H1 (cell line): ENCODE measurements at regions not wholly inside any gene's neighbourhood (a gene's known extent, or its start where the extent isn't known, plus 50 kb on each side); places are given as distances from the start of the nearest gene placed in this dataset.

Source experiments
- CTCF ChIA-PET: fragments of 300-600 bp; sonication (Branson Sonifier 250); formaldehyde crosslinking; loops from one replicate; lab custom pipeline; 2021; ENCODE audit not compliant: partially characterized antibody; lab: Charles Lee
- POLR2A ChIA-PET: fragments of 300-600 bp; sonication (Branson Sonifier 250); formaldehyde crosslinking; loops from one replicate; lab custom pipeline; 2021; ENCODE audit warnings: inconsistent platforms; ENCODE audit not compliant: partially characterized antibody; lab: Charles Lee
- DNase-seq, 2 experiments: peaks; one replicate each; pipeline versions ENCODE4 v3.0.0 to v3.0.0-alpha.2; 2010 to 2022; ENCODE audit warnings: low spot score in 2 of 2, low read depth in 1 of 2, mixed read lengths in 1 of 2
- FAIRE-seq: peaks from 2 replicates; lab custom pipeline; 2011; peaks lifted over from hg19 to GRCh38; lab: Jason Lieb, UNC
- H2AFZ ChIP-seq: 2 replicates; pipeline ENCODE4 v1.8.1; 2012; ENCODE audit warnings: low read length, inconsistent platforms
- H2AK5ac ChIP-seq: 2 replicates; pipeline ENCODE4 v1.6.1; 2013; ENCODE audit warnings: low read depth, low read length
- H2BK120ac ChIP-seq: replicated peaks from 2 replicates; pipeline ENCODE3; 2013; ENCODE audit warnings: low read depth, low read length, inconsistent platforms
- H2BK12ac ChIP-seq: 2 replicates; pipeline ENCODE4 v1.6.1; 2013; ENCODE audit warnings: low read depth, low read length
- H2BK15ac ChIP-seq: 2 replicates; pipeline ENCODE4 v1.6.1; 2013; ENCODE audit warnings: low read length
- H2BK20ac ChIP-seq: 2 replicates; pipeline ENCODE4 v1.6.1; 2013; ENCODE audit warnings: low read length
- H2BK5ac ChIP-seq: 2 replicates; pipeline ENCODE4 v1.6.1; 2013; ENCODE audit warnings: low read depth, low read length
- H3K14ac ChIP-seq: 2 replicates; pipeline ENCODE4 v1.6.1; 2013; ENCODE audit warnings: inconsistent platforms; ENCODE audit not compliant: insufficient read length
- H3K18ac ChIP-seq: 2 replicates; pipeline ENCODE4 v1.6.1; 2013; ENCODE audit warnings: low read length; ENCODE audit errors: extremely low read depth
- H3K23ac ChIP-seq: 2 replicates; pipeline ENCODE4 v1.6.1; 2013; ENCODE audit warnings: inconsistent platforms; ENCODE audit not compliant: insufficient read length
- H3K23me2 ChIP-seq: 2 replicates; pipeline ENCODE4 v1.6.1; 2013; ENCODE audit warnings: low read depth, low read length
- H3K27ac ChIP-seq: 2 replicates; pipeline ENCODE4 v1.6.1; 2011; ENCODE audit warnings: low read depth, low read length, inconsistent platforms
- H3K27me3 ChIP-seq, 4 experiments: replicated peaks in 1 of 4; 1 replicate in 1 of 4; 2 replicates in 3 of 4; pipeline versions ENCODE4 v1.6.1 to v1.8.1; 2011 to 2013; ENCODE audit warnings: low read length in 3 of 4, mild to moderate bottlenecking in 3 of 4, inconsistent platforms in 2 of 4, mixed read lengths in 2 of 4, moderate library complexity in 1 of 4; ENCODE audit not compliant: control insufficient read depth in 3 of 4, insufficient read depth in 3 of 4; ENCODE audit errors: extremely low read depth in 1 of 4
- H3K36me3 ChIP-seq, 4 experiments: 2 replicates each; pipeline versions ENCODE4 v1.6.1 to v1.8.1; 2011 to 2013; ENCODE audit warnings: mild to moderate bottlenecking in 4 of 4, low read length in 3 of 4, moderate library complexity in 2 of 4, control low read depth in 1 of 4, inconsistent platforms in 1 of 4; ENCODE audit not compliant: insufficient read depth in 4 of 4, control insufficient read depth in 2 of 4
- H3K4ac ChIP-seq: replicated peaks from 2 replicates; pipeline ENCODE3; 2013; ENCODE audit warnings: low read length, low read depth, mixed read lengths, inconsistent platforms; ENCODE audit not compliant: insufficient read length
- H3K4me1 ChIP-seq, 4 experiments: replicated peaks in 1 of 4; 1 replicate in 1 of 4; 2 replicates in 3 of 4; pipeline versions ENCODE4 v1.6.1 to v1.8.1; 2011 to 2013; ENCODE audit warnings: low read length in 3 of 4, inconsistent platforms in 2 of 4, mixed read lengths in 1 of 4; ENCODE audit not compliant: insufficient read depth in 4 of 4, control insufficient read depth in 3 of 4
- H3K4me2 ChIP-seq, 2 experiments: 2 replicates each; pipeline versions ENCODE4 v1.6.1 to v1.8.1; 2011 to 2013; ENCODE audit warnings: low read depth in 2 of 2, low read length in 2 of 2, control low read depth in 1 of 2, inconsistent platforms in 1 of 2, mild to moderate bottlenecking in 1 of 2; ENCODE audit not compliant: insufficient read depth in 1 of 2
- H3K4me3 ChIP-seq, 4 experiments: fragments of 200-600, 300-600 bp in 1 of 4; sonication (generic), shearing (Covaris generic), sonication (Bioruptor Twin) in 1 of 4; 2 replicates each; pipeline versions ENCODE4 v1.5.1 to v1.8.1; 2011 to 2016; ENCODE audit warnings: low read length in 4 of 4, low read depth in 3 of 4, control low read depth in 2 of 4, inconsistent platforms in 2 of 4, mild to moderate bottlenecking in 2 of 4, mixed read lengths in 1 of 4, moderate library complexity in 1 of 4; ENCODE audit not compliant: insufficient read depth in 2 of 4; ENCODE audit errors: extremely low read depth in 1 of 4
- H3K56ac ChIP-seq: replicated peaks from 2 replicates; pipeline ENCODE3; 2013; ENCODE audit warnings: low read depth, mild to moderate bottlenecking, mixed read lengths, low read length, inconsistent platforms; ENCODE audit not compliant: insufficient read length
- H3K79me1 ChIP-seq: 2 replicates; pipeline ENCODE4 v1.6.1; 2013; ENCODE audit warnings: low read depth, low read length, control low read depth
- H3K79me2 ChIP-seq, 2 experiments: 2 replicates each; pipeline versions ENCODE4 v1.6.1 to v1.8.1; 2012 to 2013; ENCODE audit warnings: low read length in 2 of 2, mild to moderate bottlenecking in 2 of 2, inconsistent platforms in 1 of 2; ENCODE audit not compliant: insufficient read depth in 2 of 2, control insufficient read depth in 1 of 2
- H3K9ac ChIP-seq, 4 experiments: replicated peaks in 1 of 4; 1 replicate in 1 of 4; 2 replicates in 3 of 4; pipeline versions ENCODE4 v1.6.1 to v1.8.1; 2011 to 2013; ENCODE audit warnings: low read depth in 3 of 4, low read length in 3 of 4, control low read depth in 2 of 4, mild to moderate bottlenecking in 2 of 4, moderate library complexity in 2 of 4, inconsistent platforms in 1 of 4; ENCODE audit errors: extremely low read depth in 1 of 4
- H3K9me3 ChIP-seq, 2 experiments: 2 replicates each; pipeline versions ENCODE4 v1.6.1 to v1.8.1; 2012 to 2013; ENCODE audit warnings: mild to moderate bottlenecking in 2 of 2, moderate library complexity in 2 of 2, control low read depth in 1 of 2, inconsistent platforms in 1 of 2, low read depth in 1 of 2, low read length in 1 of 2, mixed read lengths in 1 of 2; ENCODE audit not compliant: insufficient read depth in 2 of 2
- H4K20me1 ChIP-seq, 2 experiments: replicated peaks in 1 of 2; 2 replicates each; pipeline versions ENCODE3 to v1.8.1; 2011 to 2013; ENCODE audit warnings: inconsistent platforms in 2 of 2, low read length in 2 of 2, mild to moderate bottlenecking in 1 of 2; ENCODE audit not compliant: insufficient read depth in 2 of 2, control insufficient read depth in 1 of 2
- H4K5ac ChIP-seq: 2 replicates; pipeline ENCODE4 v1.6.1; 2013; ENCODE audit warnings: low read length, low read depth, mixed read lengths, inconsistent platforms; ENCODE audit not compliant: insufficient read length
- H4K8ac ChIP-seq: 2 replicates; pipeline ENCODE4 v1.8.0; 2013; ENCODE audit warnings: mild to moderate bottlenecking, moderate library complexity, low read length, inconsistent platforms; ENCODE audit not compliant: insufficient read depth; ENCODE audit errors: extremely low read depth
- H4K91ac ChIP-seq: replicated peaks from 2 replicates; pipeline ENCODE3; 2013; ENCODE audit warnings: low read length, mixed read lengths, inconsistent platforms; ENCODE audit not compliant: insufficient read length
- BCL11A ChIP-seq, 2 experiments: IDR thresholded peaks; one replicate each; pipeline ENCODE4 v1.6.1; 2011; ENCODE audit warnings: low read depth in 2 of 2, low read length in 2 of 2, mild to moderate bottlenecking in 2 of 2
- CBX8 ChIP-seq: fragments of 300-800, 300-1000 bp; sonication (generic); IDR thresholded peaks from 2 replicates; pipeline ENCODE4 v1.7.1; 2016; ENCODE audit warnings: low read depth, low read length, borderline replicate concordance
- CEBPB ChIP-seq: IDR thresholded peaks from 2 replicates; pipeline ENCODE4 v1.6.1; 2012; ENCODE audit warnings: low read depth, low read length
- CHD2 ChIP-seq: IDR thresholded peaks from 2 replicates; pipeline ENCODE4 v1.6.1; 2012; ENCODE audit warnings: low read length, improper control_type of control experiment
- CTBP2 ChIP-seq: IDR thresholded peaks from 2 replicates; pipeline ENCODE4 v1.7.0; 2011; ENCODE audit warnings: borderline replicate concordance, mild to moderate bottlenecking, moderate library complexity, mixed read lengths, low read length; ENCODE audit not compliant: insufficient read depth, insufficient read length
- FOSL1 ChIP-seq: IDR thresholded peaks from 2 replicates; pipeline ENCODE4 v1.6.1; 2011; ENCODE audit warnings: mild to moderate bottlenecking, low read depth, low read length, moderate library complexity; ENCODE audit not compliant: insufficient read depth
- GTF2F1 ChIP-seq: IDR thresholded peaks from 2 replicates; pipeline ENCODE4 v1.6.1; 2012; ENCODE audit warnings: low read depth, low read length, improper control_type of control experiment, borderline replicate concordance
- KDM1A ChIP-seq: fragments of 200-600, 300-600 bp; sonication (generic); IDR thresholded peaks from 2 replicates; pipeline ENCODE4 v1.7.1; 2016; ENCODE audit warnings: mild to moderate bottlenecking, low read length, borderline replicate concordance
- KDM5A ChIP-seq: fragments of 200-600 bp; IDR thresholded peaks from 2 replicates; pipeline ENCODE4 v1.7.1; 2012; ENCODE audit warnings: mild to moderate bottlenecking, low read length, inconsistent platforms, mixed read lengths
- SIRT6 ChIP-seq: IDR thresholded peaks from one replicate; pipeline ENCODE4 v1.7.1; 2012; ENCODE audit warnings: low read length, inconsistent platforms
- SRF ChIP-seq: IDR thresholded peaks from 2 replicates; pipeline ENCODE4 v1.6.1; 2011; ENCODE audit warnings: mild to moderate bottlenecking, low read depth, low read length, moderate library complexity
- TEAD4 ChIP-seq: IDR thresholded peaks from 2 replicates; pipeline ENCODE4 v1.6.1; 2012; ENCODE audit warnings: low read depth, low read length, inconsistent platforms, mixed read lengths
- ZNF274 ChIP-seq: IDR thresholded peaks from 2 replicates; pipeline ENCODE4 v1.7.0; 2012; ENCODE audit warnings: low read length, borderline replicate concordance; ENCODE audit errors: extremely low read depth
- WGBS, 2 experiments: shearing (Covaris generic) in 1 of 2; methylation state at CpG; one replicate each; pipeline versions ENCODE4 v1.1.6 to v1.1.7; 2013 to 2015; ENCODE audit warnings: low lambda C conversion rate in 2 of 2, mixed read lengths in 2 of 2, inconsistent platforms in 1 of 2, low coverage in 1 of 2, missing lambda C conversion rate in 1 of 2; ENCODE audit not compliant: insufficient replicate concordance in 2 of 2, insufficient coverage in 1 of 2, insufficient read length in 1 of 2; ENCODE audit errors: extremely low coverage in 1 of 2, missing lambda C conversion rate in 1 of 2; 5-methylcytosine and 5-hydroxymethylcytosine counted together
- TF ChIP-seq, protein P1 (sequence below): IDR thresholded peaks from 2 replicates; pipeline ENCODE4 v1.6.1; 2012; ENCODE audit warnings: inconsistent platforms

DNA sequence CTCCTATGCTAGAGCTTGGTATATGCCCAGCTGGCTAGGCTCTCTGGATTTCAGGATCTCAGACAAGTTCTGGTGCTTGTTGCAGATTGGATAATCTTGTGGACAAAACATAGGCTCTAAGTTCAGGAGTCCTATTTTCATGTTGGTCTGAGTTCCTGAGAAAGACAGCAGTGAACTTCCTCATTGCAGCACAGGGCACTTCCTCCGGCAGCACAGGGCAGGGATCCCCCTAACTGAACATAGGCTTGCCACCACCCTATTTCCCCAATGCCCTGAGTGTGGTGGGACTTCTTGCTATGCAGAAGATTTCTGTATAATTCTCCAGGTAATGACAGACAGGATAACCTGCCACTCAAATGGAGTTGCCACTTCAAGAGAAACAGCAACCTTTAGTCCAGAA lies 220.1 kb downstream of the PIK3R1 start:
- Histone ChIP-seq H2BK15ac (no peak overlapping the region), H2BK12ac (no peak overlapping the region), H2AFZ (no peak overlapping the region), H3K36me3 (no peaks in the 10 kb centered on the region), H3K4me2 (no peak overlapping the region), H2BK5ac (no peak overlapping the region), H4K8ac (no peak overlapping the region), H3K23ac (no peak overlapping the region), H3K4me3 (no peak overlapping the region), H3K27me3 (no peaks in the 10 kb centered on the region), H3K79me2 (no peaks in the 10 kb centered on the region), H4K20me1 (no peaks in the 10 kb centered on the region), H2BK120ac (no peak overlapping the region), H3K9ac (no peak overlapping the region), H3K14ac (no peak overlapping the region), H3K9me3 (no peaks in the 10 kb centered on the region), H3K27ac (no peak overlapping the region), H2BK20ac (no peak overlapping the region), H3K4me1 (no peaks in the 10 kb centered on the region), H3K4ac (no peak overlapping the region), H3K79me1 (no peaks in the 10 kb centered on the region), H2AK5ac (no peak overlapping the region), H3K56ac (no peak overlapping the region), H4K91ac (no peak overlapping the region), H3K18ac (no peak overlapping the region), H3K23me2 (no peaks in the 10 kb centered on the region; the same call in 1 of the 2 replicates), H4K5ac (no peak overlapping the region)
- FAIRE-seq (no peak), DNase-seq (no peak)
- CTCF ChIA-PET: interaction anchor here (1.5 kb wide), 1 partner anchor 24 kb away, joined by 3 read pairs; no protein-coding TSS in a partner anchor
- WGBS, 2 experiments: 100% methylated on average over 1 of the region's 1 CpG; no CpG with 5 or more reads in 1 of the 2 experiments
- POLR2A ChIA-PET: no interaction called here
- TF ChIP-seq ZNF274: no peak
- TF ChIP-seq BCL11A (IDR thresholded peaks at IDR 0.05; ENCODE audit: low read depth in 2 of 2, low read length in 2 of 2): no peak
- no peak for TF ChIP-seq KDM5A
- no peak for TF ChIP-seq CBX8
- no peak for TF ChIP-seq SRF
- TF ChIP-seq GTF2F1: no peak
- no peak for TF ChIP-seq SIRT6
- TF ChIP-seq TEAD4: no peak
- no peak for TF ChIP-seq KDM1A
- no peak for TF ChIP-seq FOSL1
- TF ChIP-seq CHD2: no peak
- no peak for TF ChIP-seq CTBP2
- no peak for TF ChIP-seq CEBPB
- TF ChIP-seq, protein P1, sequence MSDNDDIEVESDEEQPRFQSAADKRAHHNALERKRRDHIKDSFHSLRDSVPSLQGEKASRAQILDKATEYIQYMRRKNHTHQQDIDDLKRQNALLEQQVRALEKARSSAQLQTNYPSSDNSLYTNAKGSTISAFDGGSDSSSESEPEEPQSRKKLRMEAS: no peak
